Natural killer cell (primary cell): ENCODE measurements at regions not wholly inside any gene's neighbourhood (a gene's known extent, or its start where the extent isn't known, plus 50 kb on each side); places are given as distances from the start of the nearest gene placed in this dataset.

ENCODE experiments used
- ATAC-seq, 3 donors: fragments of 150-1000 bp in 2 of 3; fragments of 200-7000 bp in 1 of 3; cut with Tn5 transposase; 1 replicate in 1 of 3; 2 replicates in 2 of 3; pipeline ENCODE4 v1.10.0; 2021; ENCODE audit warnings: mild to moderate bottlenecking in 2 of 3, moderate library complexity in 2 of 3
- DNase-seq, 2 donors: peaks; one replicate each; pipeline versions ENCODE4 v3.0.0 to v3.0.0-alpha.2; 2013 to 2021; ENCODE audit warnings: mixed read lengths in 1 of 2
- H3K27ac ChIP-seq: one replicate; pipeline ENCODE4 v1.5.1; 2013; ENCODE audit warnings: mild to moderate bottlenecking, low read length
- H3K27me3 ChIP-seq: one replicate; pipeline ENCODE4 v1.6.1; 2013; ENCODE audit warnings: low read length; ENCODE audit not compliant: control insufficient read depth, insufficient read depth
- H3K36me3 ChIP-seq: one replicate; pipeline ENCODE4 v1.6.1; 2013; ENCODE audit warnings: low read length; ENCODE audit not compliant: control insufficient read depth, insufficient read depth
- H3K4me1 ChIP-seq: one replicate; pipeline ENCODE4 v1.6.1; 2013; ENCODE audit warnings: low read length; ENCODE audit not compliant: control insufficient read depth, insufficient read depth
- H3K4me3 ChIP-seq: one replicate; pipeline ENCODE4 v1.5.1; 2013; ENCODE audit warnings: low read length
- H3K9me3 ChIP-seq: one replicate; pipeline ENCODE4 v1.6.1; 2013; ENCODE audit warnings: low read length; ENCODE audit not compliant: control insufficient read depth, insufficient read depth
- H3K27ac Mint-ChIP-seq, 2 donors: one replicate each; pipeline ENCODE4 v1.8.0; 2022; ENCODE audit warnings: mild to moderate bottlenecking in 2 of 2, mixed read lengths in 2 of 2, moderate library complexity in 1 of 2
- H3K27me3 Mint-ChIP-seq, 2 donors: one replicate each; pipeline ENCODE4 v1.8.0; 2022; ENCODE audit warnings: low read depth in 2 of 2, mixed read lengths in 2 of 2
- H3K36me3 Mint-ChIP-seq: one replicate; pipeline ENCODE4 v1.8.0; 2022; ENCODE audit warnings: mixed read lengths
- H3K4me1 Mint-ChIP-seq, 2 donors: one replicate each; pipeline ENCODE4 v1.8.0; 2022; ENCODE audit warnings: mixed read lengths in 2 of 2
- H3K4me3 Mint-ChIP-seq: one replicate; pipeline ENCODE4 v1.8.0; 2022; ENCODE audit warnings: mild to moderate bottlenecking, moderate library complexity, mixed read lengths
- H3K9me3 Mint-ChIP-seq, 2 donors: one replicate each; pipeline ENCODE4 v1.8.0; 2022; ENCODE audit warnings: mixed read lengths in 2 of 2
- CTCF ChIP-seq: fragments of 200-600 bp; IDR thresholded peaks from one replicate; pipeline ENCODE4 v1.8.0; 2022; ENCODE audit warnings: antibody characterized with exemption
- WGBS: methylation state at CpG from one replicate; pipeline ENCODE4 v1.1.7; 2013; ENCODE audit warnings: missing lambda C conversion rate; ENCODE audit not compliant: insufficient coverage; 5-methylcytosine and 5-hydroxymethylcytosine counted together
- intact Hi-C: fragments of 100-400 bp; cut with micrococcal nuclease; formaldehyde crosslinking; loops from one replicate; pipeline ENCODE4 v1.14.2; 2022

GRCh38 chr18:78625847-78626246 is 353.8 kb upstream of the SALL3 start:
- H3K4me3 Mint-ChIP-seq, result no peak overlapping the region

GRCh38 chr18:78627551-78628346 is 351.9 kb upstream of the SALL3 start:
- intact Hi-C loops, result no loop called here
- no peak overlapping the region for H3K27ac ChIP-seq
- no peaks in the 10 kb centered on the region for H3K36me3 ChIP-seq
- Mint-ChIP-seq H3K4me1 (peaks cover 0 to 13% of the 10 kb centered on the region in 2 donors), H3K27ac (no peak overlapping the region), H3K36me3 (no peaks in the 10 kb centered on the region), H3K27me3 (peaks cover 19 to 31% of the 10 kb centered on the region in 2 donors), H3K9me3 (no peaks in the 10 kb centered on the region), H3K4me3 (no peak overlapping the region)
- H3K4me3 ChIP-seq, result no peak overlapping the region
- no peaks in the 10 kb centered on the region for H3K4me1 ChIP-seq
- WGBS, result 89% methylated on average over 20 of the region's 21 CpGs
- DNase-seq, result no peak
- TF ChIP-seq CTCF, result no peak
- no peak for ATAC-seq
- no peaks in the 10 kb centered on the region for H3K9me3 ChIP-seq
- H3K27me3 ChIP-seq, result no peaks in the 10 kb centered on the region

More at GRCh38 chr18:78625847-78626246, 353.8 kb upstream of the SALL3 start:
- intact Hi-C loops, result no loop called here
- H3K4me3 ChIP-seq, result no peak overlapping the region
- H3K27ac ChIP-seq, result no peak overlapping the region
- DNase-seq, result no peak
- no peaks in the 10 kb centered on the region for H3K9me3 ChIP-seq
- 25% methylated on average over 4 of the region's 5 CpGs for WGBS
- no peak for ATAC-seq
- H3K27ac Mint-ChIP-seq, result no peak overlapping the region
- no peaks in the 10 kb centered on the region for H3K4me1 ChIP-seq
- H3K9me3 Mint-ChIP-seq, result peaks cover 0 to 2% of the 10 kb centered on the region in 2 donors
- peaks cover 0 to 13% of the 10 kb centered on the region in 2 donors for H3K4me1 Mint-ChIP-seq
- H3K36me3 Mint-ChIP-seq, result no peaks in the 10 kb centered on the region
- no peak for TF ChIP-seq CTCF
- H3K27me3 ChIP-seq, result no peaks in the 10 kb centered on the region
- peaks cover 23 to 31% of the 10 kb centered on the region in 2 donors for H3K27me3 Mint-ChIP-seq
- no peaks in the 10 kb centered on the region for H3K36me3 ChIP-seq

- Histone ChIP-seq H3K27ac (no peak overlapping the region), H3K4me1 (peaks cover 7% of the 10 kb centered on the region), H3K36me3 (no peaks in the 10 kb centered on the region), H3K9me3 (no peaks in the 10 kb centered on the region), H3K4me3 (no peak overlapping the region), H3K27me3 (no peaks in the 10 kb centered on the region)
- 87% methylated on average over 12 of the region's 15 CpGs for WGBS
- intact Hi-C loops, result no loop called here
- Mint-ChIP-seq H3K4me1 (peaks cover 0 to 15% of the 10 kb centered on the region in 2 donors), H3K36me3 (no peaks in the 10 kb centered on the region), H3K27me3 (peaks cover 11 to 24% of the 10 kb centered on the region in 2 donors), H3K9me3 (no peaks in the 10 kb centered on the region), H3K4me3 (no peak overlapping the region), H3K27ac (no peak overlapping the region)
- ATAC-seq, result no peak
- no peak for DNase-seq
- TF ChIP-seq CTCF, result no peak
These were observed 350.2 kb upstream of the SALL3 start for GRCh38 chr18:78629426-78629825.

- Mint-ChIP-seq H3K4me1 (peaks cover 0 to 13% of the 10 kb centered on the region in 2 donors), H3K27me3 (peaks cover 5 to 15% of the 10 kb centered on the region in 2 donors), H3K36me3 (no peaks in the 10 kb centered on the region), H3K27ac (no peak overlapping the region), H3K9me3 (no peaks in the 10 kb centered on the region), H3K4me3 (no peak overlapping the region)
- Histone ChIP-seq H3K4me3 (no peak overlapping the region), H3K4me1 (peaks cover 13% of the 10 kb centered on the region), H3K36me3 (no peaks in the 10 kb centered on the region), H3K9me3 (no peaks in the 10 kb centered on the region), H3K27ac (no peak overlapping the region), H3K27me3 (no peaks in the 10 kb centered on the region)
- WGBS, result 88% methylated on average over 17 of the region's 17 CpGs
- DNase-seq (no peak), ATAC-seq (no peak)
- intact Hi-C loops, result no loop called here
- TF ChIP-seq CTCF, result no peak
These were observed 349.3 kb upstream of the SALL3 start for GRCh38 chr18:78630356-78630755.
